ENCODE measurements at regions not wholly inside any gene's neighbourhood (a gene's known extent, or its start where the extent isn't known, plus 50 kb on each side); places are given as distances from the start of the nearest gene placed in this dataset.
"Not testable (repeated sequence)": the region's sequence is repeated elsewhere in the genome, so short reads cannot be mapped to it uniquely, and the experiment has no call there.

GRCh38 chr1:215287362-215287761, 204.8 kb downstream of the KCNK2 start:
- DNase-seq: no peak

GRCh38 chr1:215290018-215290417, 207.5 kb downstream of the KCNK2 start:
- no peak for DNase-seq

- DNase-seq: no peak
These were observed 210.4 kb downstream of the KCNK2 start for GRCh38 chr1:215292932-215293331.

GRCh38 chr1:215306426-215306825, 223.9 kb downstream of the KCNK2 start:
- no peak for DNase-seq

GRCh38 chr1:215321802-215322201, 239.3 kb downstream of the KCNK2 start:
- no peak for DNase-seq

- DNase-seq: not testable (repeated sequence)
These were observed 241.5 kb downstream of the KCNK2 start for GRCh38 chr1:215323992-215324391.

GRCh38 chr1:215330426-215330825, 236.7 kb upstream of the KCTD3 start:
- no peak for DNase-seq

GRCh38 chr1:215344539-215344938, 222.6 kb upstream of the KCTD3 start:
- no peak for DNase-seq

GRCh38 chr1:215345208-215345607, 221.9 kb upstream of the KCTD3 start:
- no peak for DNase-seq

- no peak for DNase-seq
These were observed 221.3 kb upstream of the KCTD3 start for GRCh38 chr1:215345766-215346165.

GRCh38 chr1:215357901-215358300, 209.2 kb upstream of the KCTD3 start:
- DNase-seq: no peak

GRCh38 chr1:215358356-215358755, 208.7 kb upstream of the KCTD3 start:
- DNase-seq: no peak

- no peak for DNase-seq
These were observed 207.1 kb upstream of the KCTD3 start for GRCh38 chr1:215360031-215360430.

- DNase-seq: no peak
These were observed 206.3 kb upstream of the KCTD3 start for GRCh38 chr1:215360758-215361157.

GRCh38 chr1:215375381-215375780, 191.7 kb upstream of the KCTD3 start:
- no peak for DNase-seq

- no peak for DNase-seq
These were observed 190.4 kb upstream of the KCTD3 start for GRCh38 chr1:215376544-215377264.

- no peak for DNase-seq
These were observed 189.4 kb upstream of the KCTD3 start for GRCh38 chr1:215377746-215378145.

GRCh38 chr1:215380566-215380965, 186.5 kb upstream of the KCTD3 start:
- DNase-seq: no peak

- DNase-seq: no peak
These were observed 173.6 kb upstream of the KCTD3 start for GRCh38 chr1:215393476-215393875.

- DNase-seq: no peak
These were observed 172.8 kb upstream of the KCTD3 start for GRCh38 chr1:215394084-215394991.

- DNase-seq: no peak
These were observed 170.0 kb upstream of the KCTD3 start for GRCh38 chr1:215397106-215397505.

GRCh38 chr1:215397843-215398242, 169.3 kb upstream of the KCTD3 start:
- DNase-seq: no peak

GRCh38 chr1:215399787-215400186, 167.3 kb upstream of the KCTD3 start:
- DNase-seq: no peak

- no peak for DNase-seq
These were observed 166.4 kb upstream of the KCTD3 start for GRCh38 chr1:215400741-215401140.
